Hypothalamus (tissue), 51 donors: ENCODE measurements at regions not wholly inside any gene's neighbourhood (a gene's known extent, or its start where the extent isn't known, plus 50 kb on each side); places are given as distances from the start of the nearest gene placed in this dataset.
"Not testable (repeated sequence)": the region's sequence is repeated elsewhere in the genome, so short reads cannot be mapped to it uniquely, and the experiment has no call there.

Experiments used
- DNase-seq, 51 donors: peaks; one replicate each; lab custom pipeline; 2025; lab: John Stamatoyannopoulos, UW

DNA sequence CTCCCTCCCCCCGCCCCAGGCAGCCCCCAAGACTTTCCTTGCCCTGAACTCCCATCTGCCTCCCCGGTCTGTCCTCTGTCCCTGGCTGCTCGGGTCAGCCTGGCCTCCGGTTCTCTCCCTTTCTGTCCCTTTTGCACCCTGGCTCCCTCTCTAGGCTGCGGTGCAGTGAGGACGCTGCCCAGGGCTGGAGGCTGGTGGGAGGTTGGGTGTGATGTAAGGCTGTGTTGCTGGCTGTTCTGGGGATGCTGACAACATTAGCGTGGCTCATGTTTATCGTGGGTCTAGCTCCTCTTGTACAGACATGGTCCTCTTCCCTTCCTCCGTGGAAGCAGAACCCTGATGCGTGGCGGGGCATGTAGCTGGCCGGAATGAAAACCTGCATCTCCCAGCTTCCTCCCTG lies 357.5 kb downstream of the CNTNAP3B start:
- not testable (repeated sequence) for DNase-seq

DNA sequence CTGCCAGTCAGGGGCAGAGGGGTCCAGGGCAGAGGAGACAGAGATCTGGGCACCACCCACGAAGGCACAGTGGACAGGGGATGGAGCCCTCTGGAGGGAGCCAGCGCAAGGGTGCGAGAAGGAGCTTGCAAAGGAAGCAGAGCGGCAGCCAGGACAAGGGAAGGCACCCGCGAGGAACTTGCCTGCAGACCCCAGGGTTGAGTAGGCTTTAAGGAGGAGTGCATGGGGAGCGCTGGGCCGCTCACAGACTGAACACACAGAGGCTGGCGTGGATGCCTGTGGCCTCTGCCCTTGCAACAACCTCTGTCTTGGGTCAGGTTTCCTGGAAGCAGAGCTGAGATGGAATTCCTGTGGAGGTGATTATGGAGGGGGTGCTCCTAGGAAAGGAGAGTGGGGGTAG lies 374.4 kb downstream of the CNTNAP3B start:
- DNase-seq = not testable (repeated sequence)

- not testable (repeated sequence) for DNase-seq
Observed at GRCh38 chr9:41754403-41754802, 374.8 kb downstream of the CNTNAP3B start.

- DNase-seq = not testable (repeated sequence)
Observed at GRCh38 chr9:41741897-41742296, 387.3 kb downstream of the CNTNAP3B start.

DNA sequence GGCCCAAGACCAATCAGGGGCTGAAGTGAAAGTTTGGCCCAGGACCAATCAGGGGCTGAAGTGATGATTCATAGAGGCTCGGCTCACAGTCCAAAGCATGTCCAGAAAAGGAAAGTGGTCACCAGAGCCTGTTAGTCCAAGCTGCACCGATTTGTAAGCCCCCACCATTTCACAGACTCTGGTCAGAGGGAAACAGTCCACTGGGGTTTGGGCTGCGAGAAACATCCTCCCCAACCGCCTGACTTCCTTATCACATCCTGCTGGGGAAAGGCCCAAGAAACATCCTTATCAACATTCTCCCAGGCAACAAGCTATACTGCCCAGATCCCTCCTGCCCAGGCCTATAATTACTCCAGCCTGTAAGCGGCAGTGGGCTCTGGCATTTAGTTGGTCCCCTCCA lies 388.1 kb downstream of the CNTNAP3B start:
- not testable (repeated sequence) for DNase-seq

GRCh38 chr9:41738681-41739080 lies 390.5 kb downstream of the CNTNAP3B start:
- not testable (repeated sequence) for DNase-seq

DNA sequence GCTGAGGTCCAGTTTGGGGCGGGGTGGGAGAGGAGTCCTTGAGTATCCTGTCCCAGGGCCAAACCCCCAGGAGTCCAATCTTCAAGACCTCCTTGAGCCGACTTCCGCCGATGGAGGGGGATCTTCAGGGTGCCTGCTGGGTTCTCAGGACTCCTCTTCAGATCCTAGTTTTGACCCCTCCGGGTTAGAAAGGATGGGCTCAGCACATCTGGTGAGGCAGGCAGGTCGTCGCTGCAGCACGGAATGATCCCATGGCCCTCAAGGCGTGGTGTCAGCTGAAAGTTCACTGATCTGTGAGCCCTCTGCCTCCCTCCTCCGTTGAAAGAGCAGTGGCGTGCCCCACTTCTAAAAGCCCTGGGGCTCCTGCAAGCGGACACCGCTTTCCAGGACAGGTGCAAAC lies 430.0 kb downstream of the CNTNAP3B start:
- DNase-seq = not testable (repeated sequence)

GRCh38 chr9:41697080-41697479 lies 432.1 kb downstream of the CNTNAP3B start:
- DNase-seq = not testable (repeated sequence)

GRCh38 chr9:41679312-41679711 lies 449.9 kb downstream of the CNTNAP3B start:
- DNase-seq = not testable (repeated sequence)

GRCh38 chr9:41663497-41664036 lies 465.7 kb downstream of the CNTNAP3B start:
- not testable (repeated sequence) for DNase-seq

- not testable (repeated sequence) for DNase-seq
Observed at GRCh38 chr9:41658706-41659105, 469.6 kb upstream of the ZNG1F start.

DNA sequence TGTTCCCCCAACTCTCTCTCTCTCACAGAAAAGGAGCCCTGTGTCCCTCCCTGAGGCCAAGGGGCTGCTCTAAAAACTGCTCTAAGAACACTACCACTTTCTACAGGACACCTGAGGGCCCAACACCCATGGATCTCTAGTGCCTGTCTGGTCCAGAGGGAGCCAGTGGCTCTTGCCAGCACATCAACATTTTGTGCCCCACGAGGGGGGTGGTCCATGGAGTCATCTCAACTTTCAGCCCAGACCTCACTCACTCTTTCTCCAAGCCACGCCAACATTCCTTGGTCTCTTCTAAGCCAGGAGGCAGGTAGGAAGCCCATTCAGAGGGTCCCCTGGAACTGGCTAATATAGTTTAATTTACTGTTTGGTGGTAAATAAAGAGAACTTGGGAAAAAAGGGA lies 469.0 kb upstream of the ZNG1F start:
- not testable (repeated sequence) for DNase-seq

DNA sequence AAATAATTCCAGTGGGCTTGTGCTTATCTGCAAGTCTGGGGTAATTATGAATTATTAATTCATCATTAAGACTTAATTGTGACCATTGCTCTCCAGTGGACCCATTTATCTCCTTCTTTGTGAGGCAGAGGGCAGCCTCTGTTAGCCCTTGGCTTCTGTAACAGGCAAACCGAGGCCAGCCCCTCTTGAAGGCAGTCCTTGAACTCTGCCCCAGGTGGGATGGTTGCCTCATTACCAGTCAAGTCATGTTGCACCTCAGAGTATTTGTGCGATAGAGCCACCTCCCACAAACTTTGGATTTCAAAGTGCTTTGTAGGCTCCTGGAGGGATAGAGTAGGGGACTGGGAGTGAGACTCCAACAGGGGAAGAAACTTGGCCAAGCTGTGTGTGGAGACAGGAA lies 468.0 kb upstream of the ZNG1F start:
- not testable (repeated sequence) for DNase-seq

DNA sequence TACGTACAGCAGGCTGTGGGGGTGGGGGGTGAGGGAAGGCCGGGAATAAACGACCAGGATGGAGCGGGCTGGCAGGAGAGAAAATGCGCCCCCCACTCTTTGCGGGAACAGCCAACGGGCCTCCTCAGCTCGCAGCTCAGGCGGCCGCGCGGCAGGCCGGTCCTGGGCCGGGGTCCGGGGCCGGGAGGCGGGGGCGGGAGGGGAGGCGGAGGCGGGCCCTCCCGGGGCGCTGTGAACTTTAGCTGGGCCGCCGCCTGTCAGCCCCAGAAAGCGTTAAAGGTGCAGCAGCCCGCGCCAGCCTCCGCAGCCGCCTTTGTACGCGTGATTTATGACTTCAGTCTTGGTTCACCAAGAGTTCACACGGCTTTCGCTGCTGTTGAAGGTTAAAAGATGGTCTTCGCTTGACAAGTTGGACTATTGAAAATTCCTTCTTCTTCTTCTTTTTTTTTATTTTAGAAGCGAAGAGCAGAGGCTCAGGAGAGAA lies 466.0 kb upstream of the ZNG1F start:
- peak in 5 of 51 donors; percentile 12 to 39 (median 33) for DNase-seq

DNA sequence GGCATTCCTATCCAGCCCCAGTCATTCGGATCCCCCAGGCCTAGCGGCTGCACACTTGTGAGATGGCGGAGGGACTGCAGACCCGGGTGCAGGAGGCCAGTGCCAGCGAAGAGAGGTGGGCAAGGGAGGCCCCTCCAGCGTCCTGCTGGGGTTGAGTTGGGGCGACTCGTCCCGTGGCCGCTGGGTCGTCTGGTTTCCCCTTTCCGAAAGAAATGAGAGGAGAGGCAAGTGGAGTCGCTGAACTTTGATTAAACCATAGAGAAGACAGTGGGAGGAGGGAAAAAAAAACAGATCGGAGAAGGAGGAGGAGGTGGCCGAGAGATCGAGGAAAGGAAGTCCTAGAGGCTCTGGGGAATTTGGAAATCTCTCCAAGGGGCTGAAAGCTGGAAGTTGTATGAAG lies 465.2 kb upstream of the ZNG1F start:
- DNase-seq = not testable (repeated sequence)

DNA sequence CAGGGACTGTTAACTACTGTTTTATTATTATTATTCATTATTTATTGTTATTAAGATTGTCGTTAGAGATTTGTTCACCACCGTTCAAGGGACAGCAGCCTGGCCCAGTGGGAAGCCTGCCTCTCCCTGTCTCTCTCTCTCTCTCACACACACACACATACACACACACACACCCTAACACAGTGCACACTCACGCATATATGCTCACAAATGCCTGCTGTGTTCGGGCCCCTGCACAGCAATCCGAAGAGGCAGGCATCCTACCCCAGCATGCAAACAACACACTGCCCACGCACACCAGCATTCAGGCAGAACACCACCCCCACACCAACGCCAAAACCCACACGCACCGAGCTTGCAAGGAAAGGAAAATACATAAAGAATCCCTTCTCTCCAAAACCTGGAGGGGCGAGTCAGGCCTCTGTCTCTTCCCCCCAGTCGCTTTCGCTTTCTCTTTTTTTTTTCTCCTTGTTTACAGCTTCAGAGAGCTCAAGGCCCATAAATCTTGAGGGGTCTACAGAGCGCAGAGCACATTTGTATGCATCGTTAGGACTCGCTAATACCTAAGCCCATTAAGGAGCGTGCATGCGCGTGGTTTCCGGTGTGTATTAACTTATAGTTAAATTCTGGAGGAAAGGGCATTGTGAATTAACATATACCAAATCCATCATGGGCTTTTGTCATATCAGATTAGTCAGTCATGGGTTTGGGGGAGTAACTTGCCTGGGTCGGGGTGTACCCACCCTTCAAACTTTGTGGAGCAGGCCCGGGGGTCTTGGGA lies 464.6 kb upstream of the ZNG1F start:
- not testable (repeated sequence) for DNase-seq

DNA sequence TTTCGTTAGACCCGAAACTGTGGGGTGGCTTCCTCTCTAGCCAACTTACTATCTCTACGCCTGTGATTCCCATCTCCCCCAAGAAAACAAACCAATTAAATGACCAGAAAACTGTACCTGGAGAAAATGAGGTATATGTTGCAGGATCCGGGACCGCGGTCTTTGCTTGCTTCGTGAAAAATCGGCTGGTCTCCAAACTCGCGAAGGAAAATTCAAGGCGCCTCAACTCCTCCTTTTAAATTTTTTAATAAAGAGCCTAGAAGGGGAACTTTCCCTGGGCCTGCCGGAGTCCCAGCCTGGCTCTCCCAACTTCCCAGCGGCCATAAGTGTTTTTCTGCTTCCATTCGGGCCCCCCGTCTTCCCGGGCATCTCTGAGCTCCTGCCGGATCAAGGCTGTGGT lies 463.7 kb upstream of the ZNG1F start:
- not testable (repeated sequence) for DNase-seq

DNA sequence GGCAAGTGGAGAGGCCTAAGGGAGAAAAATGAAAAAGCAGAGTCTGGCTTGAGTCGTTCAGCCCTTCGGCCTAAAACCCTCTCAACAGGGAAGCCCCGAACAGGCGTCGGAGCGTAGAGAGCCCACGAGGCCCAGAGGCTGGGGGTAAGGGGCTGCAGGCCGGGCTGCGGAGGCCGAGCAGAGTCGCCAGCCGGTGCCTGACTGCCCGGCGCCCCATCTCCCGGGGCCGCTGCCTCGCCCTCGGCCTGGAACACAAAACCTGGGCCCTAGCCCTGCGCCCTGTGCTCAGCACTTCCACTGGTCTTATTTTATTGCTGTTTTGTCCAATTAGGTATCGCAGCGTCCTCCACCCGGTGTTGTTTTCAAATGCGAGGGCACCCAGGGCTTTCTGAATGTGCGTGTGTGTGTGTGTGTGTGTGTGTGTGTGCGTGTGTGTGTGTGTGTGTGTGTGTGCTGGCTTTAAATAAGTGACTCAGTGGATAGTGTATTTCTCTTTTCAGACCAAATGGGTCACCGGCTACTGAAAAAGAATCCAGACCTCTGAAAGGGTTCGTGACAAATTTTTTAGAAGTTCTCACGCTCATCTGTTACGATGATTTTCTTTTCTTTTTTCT lies 463.1 kb upstream of the ZNG1F start:
- not testable (repeated sequence) for DNase-seq

GRCh38 chr9:41650086-41650485 lies 461.0 kb upstream of the ZNG1F start:
- not testable (repeated sequence) for DNase-seq

DNA sequence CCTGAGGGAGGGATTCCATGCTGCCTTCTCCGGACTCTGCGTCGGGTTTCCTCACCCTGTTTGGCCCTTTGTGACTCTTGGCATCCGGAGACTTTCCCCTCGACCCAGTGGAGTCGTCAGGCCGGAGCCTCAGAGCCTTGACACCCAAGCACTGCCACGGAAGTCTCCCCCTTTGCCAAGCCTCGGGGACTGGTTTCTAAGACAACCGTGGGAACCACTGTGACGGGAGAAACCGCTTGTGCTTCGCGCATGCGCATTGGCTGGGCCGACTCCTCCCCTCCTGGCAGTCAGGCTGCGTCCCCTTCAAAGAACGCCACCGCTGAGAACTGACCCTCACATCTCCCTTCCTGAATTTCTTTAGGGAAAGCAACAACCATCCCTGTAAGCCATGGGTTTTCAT lies 459.4 kb upstream of the ZNG1F start:
- peak in 10 of 51 donors; percentile 12 to 61 (median 40) for DNase-seq

- DNase-seq = not testable (repeated sequence)
Observed at GRCh38 chr9:41646246-41646645, 457.1 kb upstream of the ZNG1F start.
